ENCODE measurements at regions not wholly inside any gene's neighbourhood (a gene's known extent, or its start where the extent isn't known, plus 50 kb on each side); places are given as distances from the start of the nearest gene placed in this dataset.

- Mint-ChIP-seq H3K9me3 (peaks cover 20% of the 10 kb centered on the region), H3K36me3 (ENCODE audit: low read depth) (peaks cover 13% of the 10 kb centered on the region), H3K27ac (no peak overlapping the region), H3K27me3 (no peaks in the 10 kb centered on the region), H3K4me3 (no peak overlapping the region), H3K4me1 (ENCODE audit: low read depth) (no peaks in the 10 kb centered on the region)
- Histone ChIP-seq H3K4me1 (ENCODE audit: insufficient read depth, low read length) (no peaks in the 10 kb centered on the region), H3K27ac (ENCODE audit: low read depth in 1 of 2, low read length in 2 of 2) (no peak overlapping the region), H3K9me3 (ENCODE audit: control insufficient read depth in 1 of 2, insufficient read depth in 1 of 2, low read length in 2 of 2) (peaks cover 21 to 83% of the 10 kb centered on the region in 2 experiments), H3K27me3 (ENCODE audit: control insufficient read depth in 1 of 2, insufficient read depth in 2 of 2, low read length in 2 of 2) (no peaks in the 10 kb centered on the region), H3K4me3 (ENCODE audit: low read length) (no peak overlapping the region), H3K36me3 (ENCODE audit: insufficient read depth, low read length) (no peaks in the 10 kb centered on the region)
- no peak for ATAC-seq (ENCODE audit: poor library complexity)
- DNase-seq = no peak
- CTCF ChIA-PET = no interaction called here
- TF ChIP-seq CTCF (IDR thresholded peaks at IDR 0.05) = no peak
- intact Hi-C loops (cut with DNase I, micrococcal nuclease) = no loop called here
- POLR2A ChIA-PET = no interaction called here
These were observed 87.1 kb upstream of the ZNF716 start for GRCh38 chr7:57362868-57363267.

- no peaks in the 10 kb centered on the region for H3K4me1 Mint-ChIP-seq (ENCODE audit: low read depth)
- no peaks in the 10 kb centered on the region for H3K36me3 ChIP-seq (ENCODE audit: insufficient read depth, low read length)
- peaks cover 13% of the 10 kb centered on the region for H3K36me3 Mint-ChIP-seq (ENCODE audit: low read depth)
- no peak overlapping the region for H3K4me3 Mint-ChIP-seq
- ATAC-seq (ENCODE audit: poor library complexity) = no peak
- no peak for TF ChIP-seq CTCF (IDR thresholded peaks at IDR 0.05)
- H3K4me1 ChIP-seq (ENCODE audit: insufficient read depth, low read length) = no peaks in the 10 kb centered on the region
- H3K27me3 ChIP-seq (ENCODE audit: control insufficient read depth in 1 of 2, insufficient read depth in 2 of 2, low read length in 2 of 2) = no peaks in the 10 kb centered on the region
- no peak for DNase-seq
- intact Hi-C loops (cut with DNase I, micrococcal nuclease) = no loop called here
- no peak overlapping the region for H3K27ac ChIP-seq (ENCODE audit: low read depth in 1 of 2, low read length in 2 of 2)
- peaks cover 18 to 82% of the 10 kb centered on the region in 2 experiments for H3K9me3 ChIP-seq (ENCODE audit: control insufficient read depth in 1 of 2, insufficient read depth in 1 of 2, low read length in 2 of 2)
- H3K27ac Mint-ChIP-seq = no peak overlapping the region
- peaks cover 20% of the 10 kb centered on the region for H3K9me3 Mint-ChIP-seq
- H3K4me3 ChIP-seq (ENCODE audit: low read length) = no peak overlapping the region
- H3K27me3 Mint-ChIP-seq = no peaks in the 10 kb centered on the region
- ChIA-PET CTCF (no interaction called here), POLR2A (no interaction called here)
These were observed 86.7 kb upstream of the ZNF716 start for GRCh38 chr7:57363321-57363720.

GRCh38 chr7:57364933-57365710 is 84.9 kb upstream of the ZNF716 start:
- CTCF ChIA-PET = no interaction called here
- H3K27ac Mint-ChIP-seq = no peak overlapping the region
- H3K9me3 Mint-ChIP-seq = peaks cover 14% of the 10 kb centered on the region
- H3K4me1 Mint-ChIP-seq (ENCODE audit: low read depth) = no peaks in the 10 kb centered on the region
- Histone ChIP-seq H3K9me3 (ENCODE audit: control insufficient read depth in 1 of 2, insufficient read depth in 1 of 2, low read length in 2 of 2) (peaks cover 10 to 83% of the 10 kb centered on the region in 2 experiments), H3K4me3 (ENCODE audit: low read length) (no peak overlapping the region), H3K27me3 (ENCODE audit: control insufficient read depth in 1 of 2, insufficient read depth in 2 of 2, low read length in 2 of 2) (no peaks in the 10 kb centered on the region), H3K27ac (ENCODE audit: low read depth in 1 of 2, low read length in 2 of 2) (no peak overlapping the region), H3K36me3 (ENCODE audit: insufficient read depth, low read length) (no peaks in the 10 kb centered on the region), H3K4me1 (ENCODE audit: insufficient read depth, low read length) (no peaks in the 10 kb centered on the region)
- DNase-seq = no peak
- H3K27me3 Mint-ChIP-seq = no peaks in the 10 kb centered on the region
- POLR2A ChIA-PET = no interaction called here
- TF ChIP-seq CTCF (IDR thresholded peaks at IDR 0.05) = no peak
- peaks cover 13% of the 10 kb centered on the region for H3K36me3 Mint-ChIP-seq (ENCODE audit: low read depth)
- intact Hi-C loops (cut with DNase I, micrococcal nuclease) = no loop called here
- H3K4me3 Mint-ChIP-seq = no peak overlapping the region
- no peak for ATAC-seq (ENCODE audit: poor library complexity)

All from CD4-positive, alpha-beta T cell (primary cell).